ENCODE measurements at regions not wholly inside any gene's neighbourhood (a gene's known extent, or its start where the extent isn't known, plus 50 kb on each side); places are given as distances from the start of the nearest gene placed in this dataset.
"Not testable (repeated sequence)": the region's sequence is repeated elsewhere in the genome, so short reads cannot be mapped to it uniquely, and the experiment has no call there.

- Histone ChIP-seq H3K4me1 (ENCODE audit: insufficient read depth, low read length) (peaks cover 5% of the 10 kb centered on the region; the same call in 1 of the 2 replicates), H3K27ac (ENCODE audit: low read depth, low read length) (no peak overlapping the region), H3K36me3 (ENCODE audit: insufficient read depth, low read length) (no peaks in the 10 kb centered on the region), H3K9me3 (ENCODE audit: insufficient read depth, low read depth, low read length) (no peaks in the 10 kb centered on the region), H3K4me3 (ENCODE audit: low read length) (no peak overlapping the region), H3K27me3 (ENCODE audit: insufficient read depth, low read length) (no peaks in the 10 kb centered on the region), H3K9ac (ENCODE audit: low read depth, low read length) (no peak overlapping the region)
- 95% methylated on average over 5 of the region's 6 CpGs for WGBS
Measured at GRCh38 chr7:94706996-94707740, 51.2 kb upstream of the SGCE start.

DNA sequence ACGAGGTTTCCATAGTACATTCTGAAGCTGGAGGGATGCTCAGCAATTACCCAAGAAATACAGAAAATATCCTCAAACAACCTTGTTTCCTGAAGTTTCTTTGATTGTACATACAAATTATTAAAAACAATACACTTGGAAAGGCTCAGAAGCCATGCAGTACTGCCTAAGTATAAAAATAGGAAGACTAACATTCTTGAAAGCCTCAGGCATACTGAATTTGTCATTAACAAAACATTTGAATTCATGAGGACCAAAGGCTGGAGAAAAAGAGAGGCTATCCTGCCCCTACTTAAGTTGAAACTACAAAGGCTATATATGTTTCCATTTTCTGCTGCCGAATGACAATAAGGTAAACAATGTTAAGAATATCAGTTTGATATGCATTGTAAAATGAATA lies 54.3 kb upstream of the SGCE start:
- no peak overlapping the region for H3K27ac ChIP-seq (ENCODE audit: low read depth, low read length)
- H3K9me3 ChIP-seq (ENCODE audit: insufficient read depth, low read depth, low read length), result no peaks in the 10 kb centered on the region
- no peaks in the 10 kb centered on the region for H3K4me1 ChIP-seq (ENCODE audit: insufficient read depth, low read length)
- H3K9ac ChIP-seq (ENCODE audit: low read depth, low read length), result no peak overlapping the region
- H3K36me3 ChIP-seq (ENCODE audit: insufficient read depth, low read length), result no peaks in the 10 kb centered on the region
- H3K4me3 ChIP-seq (ENCODE audit: low read length), result no peak overlapping the region
- no peaks in the 10 kb centered on the region for H3K27me3 ChIP-seq (ENCODE audit: insufficient read depth, low read length)
- WGBS, result 95% methylated on average over 1 of the region's 2 CpGs

GRCh38 chr7:94722360-94722759 lies 66.4 kb upstream of the SGCE start:
- not testable (repeated sequence) for H3K9ac ChIP-seq (ENCODE audit: low read depth, low read length); H3K4me3 ChIP-seq (ENCODE audit: low read length); H3K36me3 ChIP-seq (ENCODE audit: insufficient read depth, low read length); H3K27ac ChIP-seq (ENCODE audit: low read depth, low read length); H3K27me3 ChIP-seq (ENCODE audit: insufficient read depth, low read length); H3K9me3 ChIP-seq (ENCODE audit: insufficient read depth, low read depth, low read length); H3K4me1 ChIP-seq (ENCODE audit: insufficient read depth, low read length)
- 87% methylated on average over 8 of the region's 8 CpGs for WGBS

DNA sequence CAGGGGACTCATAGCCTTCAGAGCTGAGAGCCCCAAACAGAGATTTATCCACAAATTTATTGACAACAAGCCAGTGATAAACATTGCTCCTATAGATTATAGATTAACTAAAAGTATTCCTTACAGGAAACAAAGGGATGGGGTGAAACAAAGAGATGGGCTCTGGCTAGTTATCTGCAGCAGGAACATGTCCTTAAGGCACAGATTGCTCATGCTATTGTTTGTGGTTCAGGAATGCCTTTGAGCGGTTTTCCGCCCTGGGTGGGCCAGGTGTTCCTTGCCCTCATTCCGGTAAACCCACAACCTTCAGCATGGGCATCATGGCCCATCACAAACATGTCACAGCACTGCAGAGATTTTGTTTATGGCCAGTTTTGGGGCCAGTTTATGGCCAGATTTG lies 73.0 kb upstream of the SGCE start:
- 95% methylated on average over 3 of the region's 3 CpGs for WGBS
- H3K27ac ChIP-seq (ENCODE audit: low read depth, low read length); H3K36me3 ChIP-seq (ENCODE audit: insufficient read depth, low read length); H3K27me3 ChIP-seq (ENCODE audit: insufficient read depth, low read length); H3K4me1 ChIP-seq (ENCODE audit: insufficient read depth, low read length); H3K4me3 ChIP-seq (ENCODE audit: low read length); H3K9ac ChIP-seq (ENCODE audit: low read depth, low read length): not testable (repeated sequence)
- peaks cover 15% of the 10 kb centered on the region for H3K9me3 ChIP-seq (ENCODE audit: insufficient read depth, low read depth, low read length)

DNA sequence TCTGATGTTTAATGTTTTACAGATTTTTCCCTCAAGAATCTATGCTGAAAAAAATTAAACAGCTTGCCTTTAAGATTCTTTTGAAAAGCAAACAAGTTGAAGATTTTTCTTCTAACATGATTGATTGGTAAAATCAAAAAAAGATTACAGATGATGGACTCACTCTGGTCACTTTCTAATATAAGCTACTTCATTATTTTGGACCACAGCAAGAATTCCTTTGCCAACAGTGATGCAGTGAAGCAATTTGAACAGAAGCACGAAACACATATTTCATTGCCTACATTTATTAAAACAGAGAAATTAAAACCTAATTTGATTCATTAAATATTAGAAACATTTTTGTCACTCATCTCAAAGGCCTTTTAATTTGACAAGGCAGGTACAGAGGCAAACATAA lies 82.1 kb upstream of the SGCE start:
- Histone ChIP-seq H3K4me1 (ENCODE audit: insufficient read depth, low read length) (no peaks in the 10 kb centered on the region), H3K36me3 (ENCODE audit: insufficient read depth, low read length) (no peaks in the 10 kb centered on the region), H3K9me3 (ENCODE audit: insufficient read depth, low read depth, low read length) (no peaks in the 10 kb centered on the region), H3K9ac (ENCODE audit: low read depth, low read length) (no peak overlapping the region), H3K27ac (ENCODE audit: low read depth, low read length) (no peak overlapping the region), H3K4me3 (ENCODE audit: low read length) (no peak overlapping the region), H3K27me3 (ENCODE audit: insufficient read depth, low read length) (no peaks in the 10 kb centered on the region)
- 75% methylated on average over 1 of the region's 1 CpG for WGBS

DNA sequence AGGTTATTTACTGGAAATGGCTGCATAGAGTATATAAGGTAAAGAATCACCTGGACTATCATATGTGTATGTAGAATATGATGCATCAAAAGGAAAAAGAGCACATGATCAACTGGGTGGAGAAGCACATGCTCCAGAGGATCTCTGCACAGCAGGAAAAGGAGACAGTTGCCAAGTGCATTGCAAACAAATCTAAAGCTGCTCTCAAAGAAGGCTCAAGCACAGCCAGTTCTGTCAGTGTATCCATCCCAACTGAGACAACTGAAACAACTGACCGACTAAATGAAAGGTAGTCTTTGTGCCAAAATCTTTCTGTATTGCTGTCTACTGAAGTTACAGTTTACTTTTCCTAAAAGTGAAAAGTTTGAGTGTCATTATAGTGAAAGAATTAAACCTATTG lies 83.2 kb upstream of the SGCE start:
- Histone ChIP-seq H3K9ac (ENCODE audit: low read depth, low read length) (no peak overlapping the region), H3K4me1 (ENCODE audit: insufficient read depth, low read length) (no peaks in the 10 kb centered on the region), H3K27me3 (ENCODE audit: insufficient read depth, low read length) (no peaks in the 10 kb centered on the region), H3K9me3 (ENCODE audit: insufficient read depth, low read depth, low read length) (no peaks in the 10 kb centered on the region), H3K36me3 (ENCODE audit: insufficient read depth, low read length) (no peaks in the 10 kb centered on the region), H3K4me3 (ENCODE audit: low read length) (no peak overlapping the region), H3K27ac (ENCODE audit: low read depth, low read length) (no peak overlapping the region)
- WGBS, result 100% methylated on average over 1 of the region's 1 CpG

GRCh38 chr7:94740509-94740908 lies 84.6 kb upstream of the SGCE start:
- H3K4me1 ChIP-seq (ENCODE audit: insufficient read depth, low read length), result no peaks in the 10 kb centered on the region
- H3K9me3 ChIP-seq (ENCODE audit: insufficient read depth, low read depth, low read length), result no peaks in the 10 kb centered on the region
- no peak overlapping the region for H3K4me3 ChIP-seq (ENCODE audit: low read length)
- no peak overlapping the region for H3K9ac ChIP-seq (ENCODE audit: low read depth, low read length)
- no peaks in the 10 kb centered on the region for H3K27me3 ChIP-seq (ENCODE audit: insufficient read depth, low read length)
- no peak overlapping the region for H3K27ac ChIP-seq (ENCODE audit: low read depth, low read length)
- no peaks in the 10 kb centered on the region for H3K36me3 ChIP-seq (ENCODE audit: insufficient read depth, low read length)

DNA sequence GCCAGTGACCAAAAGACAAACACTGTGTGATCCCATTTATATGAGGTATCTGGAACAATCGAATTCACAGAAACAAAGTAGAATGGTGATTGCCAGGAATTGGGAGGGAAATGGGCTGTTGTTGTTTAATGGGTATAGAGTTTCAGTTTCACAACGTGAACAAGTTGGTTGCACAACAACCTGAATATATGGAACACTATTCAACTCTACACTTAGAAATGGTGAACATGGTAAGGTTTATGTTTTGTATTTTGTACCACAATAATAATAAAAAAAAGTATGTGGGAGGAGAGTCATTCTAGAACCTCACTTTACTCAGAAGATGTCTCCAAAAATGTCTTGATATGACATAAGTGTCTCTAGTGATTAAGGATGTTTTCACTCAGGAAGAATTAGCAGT lies 85.2 kb upstream of the SGCE start:
- Histone ChIP-seq H3K9ac (ENCODE audit: low read depth, low read length) (no peak overlapping the region), H3K4me1 (ENCODE audit: insufficient read depth, low read length) (no peaks in the 10 kb centered on the region), H3K9me3 (ENCODE audit: insufficient read depth, low read depth, low read length) (no peaks in the 10 kb centered on the region), H3K4me3 (ENCODE audit: low read length) (no peak overlapping the region), H3K27me3 (ENCODE audit: insufficient read depth, low read length) (no peaks in the 10 kb centered on the region), H3K27ac (ENCODE audit: low read depth, low read length) (no peak overlapping the region), H3K36me3 (ENCODE audit: insufficient read depth, low read length) (no peaks in the 10 kb centered on the region)
- WGBS, result 93% methylated on average over 1 of the region's 2 CpGs

DNA sequence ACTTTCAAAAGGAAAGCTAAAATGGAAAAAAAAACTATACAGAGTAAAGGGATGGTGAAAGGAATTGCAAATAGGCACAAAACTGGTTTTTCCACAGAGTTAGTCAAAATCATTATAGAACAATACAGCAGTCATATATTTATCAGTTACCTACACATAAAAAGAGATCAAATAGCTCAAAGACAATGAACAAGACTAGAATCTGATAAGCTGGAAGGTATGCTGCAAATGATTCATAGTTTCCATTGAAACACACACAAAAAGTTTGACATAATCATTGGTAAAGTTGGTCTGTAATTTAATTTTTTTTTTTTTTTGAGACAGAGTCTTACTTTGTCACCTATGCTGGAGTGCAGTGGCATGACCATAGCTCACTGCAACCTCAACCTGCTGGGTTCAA lies 92.4 kb upstream of the SGCE start:
- no peaks in the 10 kb centered on the region for H3K27me3 ChIP-seq (ENCODE audit: insufficient read depth, low read length)
- no peak overlapping the region for H3K27ac ChIP-seq (ENCODE audit: low read depth, low read length)
- H3K4me3 ChIP-seq (ENCODE audit: low read length), result no peak overlapping the region
- no peaks in the 10 kb centered on the region for H3K36me3 ChIP-seq (ENCODE audit: insufficient read depth, low read length)
- H3K9me3 ChIP-seq (ENCODE audit: insufficient read depth, low read depth, low read length), result no peaks in the 10 kb centered on the region
- H3K9ac ChIP-seq (ENCODE audit: low read depth, low read length), result no peak overlapping the region
- H3K4me1 ChIP-seq (ENCODE audit: insufficient read depth, low read length), result no peaks in the 10 kb centered on the region

- 92% methylated on average over 1 of the region's 2 CpGs for WGBS
- Histone ChIP-seq H3K4me3 (ENCODE audit: low read length) (no peak overlapping the region), H3K27ac (ENCODE audit: low read depth, low read length) (no peak overlapping the region), H3K9me3 (ENCODE audit: insufficient read depth, low read depth, low read length) (no peaks in the 10 kb centered on the region), H3K27me3 (ENCODE audit: insufficient read depth, low read length) (no peaks in the 10 kb centered on the region), H3K36me3 (ENCODE audit: insufficient read depth, low read length) (no peaks in the 10 kb centered on the region), H3K4me1 (ENCODE audit: insufficient read depth, low read length) (no peaks in the 10 kb centered on the region), H3K9ac (ENCODE audit: low read depth, low read length) (no peak overlapping the region)
Measured at GRCh38 chr7:94760446-94761100, 104.6 kb upstream of the SGCE start.

GRCh38 chr7:94761451-94761850 lies 105.5 kb upstream of the SGCE start:
- H3K9me3 ChIP-seq (ENCODE audit: insufficient read depth, low read depth, low read length), result no peaks in the 10 kb centered on the region
- H3K9ac ChIP-seq (ENCODE audit: low read depth, low read length), result no peak overlapping the region
- no peak overlapping the region for H3K4me3 ChIP-seq (ENCODE audit: low read length)
- no peaks in the 10 kb centered on the region for H3K4me1 ChIP-seq (ENCODE audit: insufficient read depth, low read length)
- no peaks in the 10 kb centered on the region for H3K36me3 ChIP-seq (ENCODE audit: insufficient read depth, low read length)
- H3K27ac ChIP-seq (ENCODE audit: low read depth, low read length), result no peak overlapping the region
- H3K27me3 ChIP-seq (ENCODE audit: insufficient read depth, low read length), result no peaks in the 10 kb centered on the region

- 73% methylated on average over 2 of the region's 3 CpGs for WGBS
- H3K4me1 ChIP-seq (ENCODE audit: insufficient read depth, low read length), result no peaks in the 10 kb centered on the region
- H3K4me3 ChIP-seq (ENCODE audit: low read length), result no peak overlapping the region
Measured at GRCh38 chr7:94763268-94763667, 107.3 kb upstream of the SGCE start.

More at GRCh38 chr7:94763268-94763667, 107.3 kb upstream of the SGCE start:
- Histone ChIP-seq H3K9ac (ENCODE audit: low read depth, low read length) (no peak overlapping the region), H3K9me3 (ENCODE audit: insufficient read depth, low read depth, low read length) (no peaks in the 10 kb centered on the region), H3K27ac (ENCODE audit: low read depth, low read length) (no peak overlapping the region), H3K27me3 (ENCODE audit: insufficient read depth, low read length) (no peaks in the 10 kb centered on the region), H3K36me3 (ENCODE audit: insufficient read depth, low read length) (no peaks in the 10 kb centered on the region)
